ACC112 (cell line): ENCODE measurements at regions not wholly inside any gene's neighbourhood (a gene's known extent, or its start where the extent isn't known, plus 50 kb on each side); places are given as distances from the start of the nearest gene placed in this dataset.

Experiments used
- H2AFZ ChIP-seq: fragments of 200-600 bp; sonication (generic); one replicate; pipeline ENCODE4 v1.6.0; 2017; ENCODE audit warnings: antibody characterized with exemption, low read length; ENCODE audit not compliant: unreplicated experiment
- H3K27ac ChIP-seq: fragments of 200-600 bp; sonication (generic); 2 replicates; pipeline ENCODE4 v1.5.1; 2014; ENCODE audit warnings: low read depth, mild to moderate bottlenecking, antibody characterized with exemption, low read length, moderate library complexity
- H3K27me3 ChIP-seq: fragments of 200-600 bp; sonication (generic); 2 replicates; pipeline ENCODE4 v1.6.1; 2014; ENCODE audit warnings: mild to moderate bottlenecking, antibody characterized with exemption, low read length, moderate library complexity, mixed read lengths; ENCODE audit not compliant: insufficient read depth
- H3K36me3 ChIP-seq: fragments of 200-600 bp; sonication (generic); 2 replicates; pipeline ENCODE4 v1.6.1; 2016; ENCODE audit warnings: mild to moderate bottlenecking, antibody characterized with exemption, low read length, moderate library complexity, mixed read lengths; ENCODE audit not compliant: insufficient read depth
- H3K4me1 ChIP-seq: fragments of 200-600 bp; sonication (generic); one replicate; pipeline ENCODE4 v1.6.1; 2016; ENCODE audit warnings: low read length, mixed read lengths; ENCODE audit not compliant: insufficient read depth, unreplicated experiment, control insufficient read depth
- H3K4me3 ChIP-seq: fragments of 200-600 bp; sonication (generic); 2 replicates; pipeline ENCODE4 v1.5.1; 2014; ENCODE audit warnings: mild to moderate bottlenecking, low read depth, low read length
- H3K79me2 ChIP-seq: fragments of 200-600 bp; sonication (generic); one replicate; pipeline ENCODE4 v1.6.0; 2016; ENCODE audit warnings: low read length; ENCODE audit not compliant: control insufficient read depth, unreplicated experiment, insufficient read depth

- H3K27ac ChIP-seq = no peak overlapping the region
- no peaks in the 10 kb centered on the region for H3K79me2 ChIP-seq
- H3K4me1 ChIP-seq = no peaks in the 10 kb centered on the region
- no peak overlapping the region for H2AFZ ChIP-seq
- no peak overlapping the region for H3K4me3 ChIP-seq
- H3K27me3 ChIP-seq = peaks cover 50% of the 10 kb centered on the region
- no peaks in the 10 kb centered on the region for H3K36me3 ChIP-seq
Observed at GRCh38 chr10:133027482-133027881, 60.2 kb upstream of the ADGRA1 start.

- no peak overlapping the region for H3K4me3 ChIP-seq
- H2AFZ ChIP-seq = no peak overlapping the region
- H3K27ac ChIP-seq = no peak overlapping the region
- H3K27me3 ChIP-seq = peaks cover 50% of the 10 kb centered on the region
- no peaks in the 10 kb centered on the region for H3K4me1 ChIP-seq
- H3K79me2 ChIP-seq = no peaks in the 10 kb centered on the region
- no peaks in the 10 kb centered on the region for H3K36me3 ChIP-seq
Observed at GRCh38 chr10:133026726-133027395, 60.9 kb upstream of the ADGRA1 start.

- Histone ChIP-seq H3K27me3 (peaks cover 50% of the 10 kb centered on the region), H3K36me3 (no peaks in the 10 kb centered on the region), H3K79me2 (no peaks in the 10 kb centered on the region), H3K4me3 (no peak overlapping the region), H3K27ac (no peak overlapping the region), H3K4me1 (no peaks in the 10 kb centered on the region), H2AFZ (no peak overlapping the region)
Observed at GRCh38 chr10:133026171-133026570, 61.6 kb upstream of the ADGRA1 start.

- Histone ChIP-seq H3K27me3 (peaks cover 50% of the 10 kb centered on the region), H3K79me2 (no peaks in the 10 kb centered on the region), H3K4me3 (no peak overlapping the region), H3K27ac (no peak overlapping the region), H3K36me3 (no peaks in the 10 kb centered on the region), H3K4me1 (no peaks in the 10 kb centered on the region), H2AFZ (no peak overlapping the region)
Observed at GRCh38 chr10:133025558-133026090, 62.1 kb upstream of the ADGRA1 start.

- no peak overlapping the region for H3K4me3 ChIP-seq
- H3K27ac ChIP-seq = no peak overlapping the region
- no peak overlapping the region for H2AFZ ChIP-seq
- H3K4me1 ChIP-seq = no peaks in the 10 kb centered on the region
- peaks cover 50% of the 10 kb centered on the region for H3K27me3 ChIP-seq
- H3K36me3 ChIP-seq = no peaks in the 10 kb centered on the region
- no peaks in the 10 kb centered on the region for H3K79me2 ChIP-seq
Observed at GRCh38 chr10:133024704-133025557, 62.8 kb upstream of the ADGRA1 start.

GRCh38 chr10:133023216-133023843 lies 64.4 kb upstream of the ADGRA1 start:
- no peaks in the 10 kb centered on the region for H3K79me2 ChIP-seq
- H3K27ac ChIP-seq = no peak overlapping the region
- H3K4me3 ChIP-seq = no peak overlapping the region
- no peaks in the 10 kb centered on the region for H3K4me1 ChIP-seq
- no peaks in the 10 kb centered on the region for H3K36me3 ChIP-seq
- no peak overlapping the region for H2AFZ ChIP-seq
- H3K27me3 ChIP-seq = peaks cover 40% of the 10 kb centered on the region

GRCh38 chr10:133022776-133023100 lies 65.0 kb upstream of the ADGRA1 start:
- no peak overlapping the region for H2AFZ ChIP-seq
- H3K27me3 ChIP-seq = peaks cover 38% of the 10 kb centered on the region
- H3K79me2 ChIP-seq = no peaks in the 10 kb centered on the region
- H3K4me1 ChIP-seq = no peaks in the 10 kb centered on the region
- no peaks in the 10 kb centered on the region for H3K36me3 ChIP-seq
- H3K27ac ChIP-seq = no peak overlapping the region
- no peak overlapping the region for H3K4me3 ChIP-seq

GRCh38 chr10:133021963-133022775 lies 65.6 kb upstream of the ADGRA1 start:
- no peak overlapping the region for H3K4me3 ChIP-seq
- H3K79me2 ChIP-seq = no peaks in the 10 kb centered on the region
- H3K4me1 ChIP-seq = no peaks in the 10 kb centered on the region
- no peaks in the 10 kb centered on the region for H3K36me3 ChIP-seq
- H3K27ac ChIP-seq = no peak overlapping the region
- no peak overlapping the region for H2AFZ ChIP-seq
- peaks cover 33% of the 10 kb centered on the region for H3K27me3 ChIP-seq

- Histone ChIP-seq H3K79me2 (no peaks in the 10 kb centered on the region), H3K4me1 (no peaks in the 10 kb centered on the region), H3K27ac (no peak overlapping the region), H3K4me3 (no peak overlapping the region), H2AFZ (no peak overlapping the region), H3K36me3 (no peaks in the 10 kb centered on the region), H3K27me3 (peaks cover 27% of the 10 kb centered on the region)
Observed at GRCh38 chr10:133021116-133021962, 66.4 kb upstream of the ADGRA1 start.
